ENCODE measurements at regions not wholly inside any gene's neighbourhood (a gene's known extent, or its start where the extent isn't known, plus 50 kb on each side); places are given as distances from the start of the nearest gene placed in this dataset.
"Not testable (repeated sequence)": the region's sequence is repeated elsewhere in the genome, so short reads cannot be mapped to it uniquely, and the experiment has no call there.

DNA sequence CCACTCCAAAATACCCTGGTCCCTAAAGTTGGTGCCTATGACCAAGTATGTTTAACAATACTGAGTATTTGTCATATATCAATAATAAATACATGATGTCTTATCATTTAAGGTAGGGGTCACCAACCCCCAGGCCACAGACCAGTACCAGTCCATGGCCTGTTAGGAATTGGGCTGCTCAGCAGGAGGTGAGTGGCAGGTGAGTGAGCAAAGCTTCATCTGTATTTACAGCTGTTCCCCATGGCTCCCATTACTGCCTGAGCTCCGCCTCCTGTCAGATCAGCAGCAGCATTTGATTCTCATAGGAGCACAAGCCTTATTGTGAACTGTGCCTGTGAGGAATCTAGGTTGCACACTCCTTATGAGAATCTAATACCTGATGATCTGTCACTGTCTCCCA lies 126.2 kb downstream of the HNRNPD start:
- DNase-seq (ENCODE audit: low spot score): no peak

- DNase-seq (ENCODE audit: low spot score): no peak
Observed at GRCh38 chr4:82247171-82247570, 126.6 kb downstream of the HNRNPD start.

DNA sequence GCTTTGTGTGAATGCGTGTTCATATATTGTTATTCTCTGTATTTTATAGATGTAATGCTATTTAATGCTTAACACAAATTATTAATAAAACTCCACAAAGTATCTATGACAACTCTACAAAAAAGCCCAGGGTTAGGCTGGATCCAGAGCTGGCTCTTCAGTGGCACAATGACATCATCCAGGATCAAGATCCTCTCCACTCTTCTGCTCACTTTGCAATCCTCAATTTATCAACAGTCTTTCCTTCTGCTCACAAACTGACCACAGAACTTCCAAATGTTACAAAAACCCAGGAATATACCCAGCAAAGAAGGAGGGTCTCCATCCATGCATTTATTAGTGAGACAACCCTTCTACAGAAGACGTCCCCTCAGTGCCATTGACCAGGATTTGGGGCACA lies 132.3 kb downstream of the HNRNPD start:
- DNase-seq (ENCODE audit: low spot score): no peak

- no peak for DNase-seq (ENCODE audit: low spot score)
Observed at GRCh38 chr4:82240410-82240809, 133.4 kb downstream of the HNRNPD start.

- not testable (repeated sequence) for DNase-seq (ENCODE audit: low spot score)
Observed at GRCh38 chr4:82237142-82237541, 136.6 kb downstream of the HNRNPD start.

DNA sequence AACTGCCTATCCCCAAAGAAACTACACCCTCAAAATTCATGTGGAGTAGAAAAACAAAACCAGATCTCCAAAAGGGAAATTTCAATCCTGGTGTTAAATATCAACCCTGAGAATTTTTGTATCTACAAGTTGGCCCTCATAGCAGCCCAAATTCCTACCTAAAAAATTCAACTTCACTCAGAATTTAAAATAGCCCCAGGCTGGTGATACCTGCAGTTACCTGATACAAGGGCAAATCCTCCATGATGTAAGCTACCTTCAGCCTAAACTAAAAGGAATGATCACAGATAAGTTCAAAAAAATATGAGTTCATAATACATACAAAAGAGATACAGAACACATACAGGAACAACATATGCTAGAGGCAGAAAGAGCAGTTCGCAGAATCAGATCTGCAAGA lies 138.4 kb downstream of the HNRNPD start:
- no peak for DNase-seq (ENCODE audit: low spot score)

- no peak for DNase-seq (ENCODE audit: low spot score)
Observed at GRCh38 chr4:82232891-82233290, 140.9 kb downstream of the HNRNPD start.

DNA sequence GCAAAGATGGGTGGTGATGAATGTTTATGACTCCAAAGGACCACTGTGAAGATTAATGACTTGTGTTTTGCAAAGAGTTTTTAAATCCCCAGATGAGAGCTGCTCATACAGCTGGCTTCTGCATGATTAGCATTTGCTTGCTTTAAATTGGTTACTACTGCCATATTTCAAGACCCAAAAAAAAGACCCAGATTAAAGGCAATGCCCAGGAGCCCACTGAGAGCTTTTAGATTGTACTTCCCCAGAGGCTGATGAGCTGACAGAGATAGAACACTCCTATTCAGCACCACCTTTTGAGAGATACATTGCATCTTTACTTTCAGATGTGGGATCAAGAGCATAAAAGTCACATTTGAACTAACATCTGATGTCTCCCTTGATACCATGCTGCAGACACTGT lies 142.0 kb downstream of the HNRNPD start:
- no peak for DNase-seq (ENCODE audit: low spot score)

- DNase-seq (ENCODE audit: low spot score): no peak
Observed at GRCh38 chr4:82230306-82230705, 143.5 kb downstream of the HNRNPD start.

GRCh38 chr4:82225030-82225429 lies 148.8 kb downstream of the HNRNPD start:
- DNase-seq (ENCODE audit: low spot score): no peak

DNA sequence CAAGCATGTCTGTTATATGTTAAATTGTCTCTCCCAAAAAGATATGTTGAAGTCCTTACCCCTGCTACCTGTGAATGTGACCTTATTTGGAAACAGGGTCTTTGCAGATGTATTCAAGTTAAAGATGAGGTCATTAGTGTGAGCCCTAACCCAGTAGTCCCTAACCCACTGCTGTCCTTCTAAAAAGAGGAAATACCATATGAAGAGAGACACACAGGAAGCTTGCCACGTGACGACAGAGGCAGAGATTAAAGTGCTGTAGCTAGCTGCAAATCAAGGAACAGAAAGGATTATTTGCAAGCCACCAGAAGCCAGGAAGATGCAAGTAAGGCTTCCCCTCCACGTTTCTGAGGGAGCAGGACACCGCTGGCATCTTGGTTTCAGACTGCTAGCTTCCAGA lies 150.1 kb downstream of the HNRNPD start:
- peak; percentile 46 for DNase-seq (ENCODE audit: low spot score)

DNA sequence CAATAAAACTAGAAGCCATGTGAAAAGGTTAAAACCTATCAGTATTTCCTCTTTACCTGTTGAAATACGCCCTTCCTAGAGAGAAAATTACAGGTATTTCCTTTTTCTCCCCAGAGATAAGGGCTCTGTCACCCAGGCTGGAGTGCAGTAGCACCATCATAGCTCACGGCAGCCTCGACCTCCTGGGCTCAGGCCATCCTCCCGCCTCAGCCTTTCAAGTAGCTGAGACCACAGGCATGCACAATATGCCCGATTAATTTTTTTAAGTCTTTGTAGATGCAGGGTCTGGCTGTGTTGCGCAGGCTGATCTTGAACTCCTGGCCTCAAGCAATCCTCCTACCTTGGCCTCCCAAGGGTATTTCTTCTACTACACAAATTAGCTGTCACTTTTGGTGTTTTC lies 154.4 kb downstream of the HNRNPD start:
- DNase-seq (ENCODE audit: low spot score): no peak

- peak; percentile 3 for DNase-seq (ENCODE audit: low spot score)
Observed at GRCh38 chr4:82217986-82218715, 155.6 kb downstream of the HNRNPD start.

DNA sequence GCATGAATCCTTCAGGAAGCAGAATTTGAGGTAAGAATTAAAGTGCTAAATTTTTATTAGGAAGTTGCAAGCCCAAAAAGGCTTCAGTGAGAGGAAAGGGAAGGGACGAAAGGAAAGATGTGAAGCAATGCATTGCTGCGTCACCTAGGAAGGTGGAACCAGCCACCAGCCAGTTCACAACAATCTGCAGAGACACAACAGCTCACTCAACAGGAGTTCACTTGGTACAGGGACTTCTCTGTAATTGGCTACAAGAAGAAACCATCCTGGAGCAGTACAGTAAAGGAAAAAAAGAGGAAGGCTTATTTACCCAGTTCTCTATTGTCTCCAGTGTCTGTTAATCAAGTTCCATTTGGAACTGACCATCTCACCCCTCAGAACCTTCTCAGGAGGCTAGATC lies 157.6 kb downstream of the HNRNPD start:
- DNase-seq (ENCODE audit: low spot score): no peak

GRCh38 chr4:82215800-82216199 lies 158.0 kb downstream of the HNRNPD start:
- DNase-seq (ENCODE audit: low spot score): no peak

GRCh38 chr4:82215039-82215438 lies 158.8 kb downstream of the HNRNPD start:
- DNase-seq (ENCODE audit: low spot score): no peak

DNA sequence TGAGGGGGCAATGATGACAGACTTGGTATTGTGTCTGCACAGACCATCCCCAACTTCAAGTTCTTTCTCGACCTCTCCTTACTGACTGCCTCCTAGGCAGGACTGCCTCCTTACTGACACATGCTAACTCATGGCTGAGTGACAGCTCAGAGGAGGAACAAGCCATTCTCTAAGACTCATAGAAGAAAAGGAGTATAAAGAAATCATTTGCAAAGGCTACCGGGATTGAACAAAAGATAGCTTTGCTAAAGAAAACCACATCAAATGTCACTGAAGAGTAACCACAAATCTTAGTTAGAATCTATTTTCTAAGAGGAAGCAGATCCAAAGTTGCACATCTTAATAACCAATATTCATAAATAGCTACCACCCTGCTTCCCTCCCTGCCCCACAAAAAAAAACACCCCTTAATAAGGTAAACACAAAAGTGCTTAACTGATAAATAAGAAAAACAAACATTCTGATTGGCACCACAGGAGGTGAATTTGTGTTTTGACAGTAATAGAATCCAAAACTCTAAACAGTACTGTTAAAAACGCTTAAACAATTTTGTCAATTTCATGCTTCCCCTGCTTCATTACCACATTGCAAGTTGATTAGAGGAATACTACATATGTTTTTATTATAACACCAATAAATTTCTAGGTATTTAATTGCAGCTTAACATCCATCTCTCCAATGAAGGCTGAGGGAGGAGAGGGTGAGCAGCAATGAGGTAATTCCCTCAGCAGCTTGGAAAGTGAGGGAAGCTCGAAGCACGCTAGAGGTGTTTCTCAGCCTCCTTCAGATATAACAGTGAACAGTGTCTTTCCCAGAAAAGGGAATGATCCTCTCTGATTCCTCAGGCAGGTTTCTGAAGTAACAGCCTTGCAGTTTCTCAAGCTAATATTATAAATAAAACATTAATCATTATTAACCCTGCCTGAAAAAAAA lies 160.0 kb downstream of the HNRNPD start:
- DNase-seq (ENCODE audit: low spot score): peak; percentile 53

DNA sequence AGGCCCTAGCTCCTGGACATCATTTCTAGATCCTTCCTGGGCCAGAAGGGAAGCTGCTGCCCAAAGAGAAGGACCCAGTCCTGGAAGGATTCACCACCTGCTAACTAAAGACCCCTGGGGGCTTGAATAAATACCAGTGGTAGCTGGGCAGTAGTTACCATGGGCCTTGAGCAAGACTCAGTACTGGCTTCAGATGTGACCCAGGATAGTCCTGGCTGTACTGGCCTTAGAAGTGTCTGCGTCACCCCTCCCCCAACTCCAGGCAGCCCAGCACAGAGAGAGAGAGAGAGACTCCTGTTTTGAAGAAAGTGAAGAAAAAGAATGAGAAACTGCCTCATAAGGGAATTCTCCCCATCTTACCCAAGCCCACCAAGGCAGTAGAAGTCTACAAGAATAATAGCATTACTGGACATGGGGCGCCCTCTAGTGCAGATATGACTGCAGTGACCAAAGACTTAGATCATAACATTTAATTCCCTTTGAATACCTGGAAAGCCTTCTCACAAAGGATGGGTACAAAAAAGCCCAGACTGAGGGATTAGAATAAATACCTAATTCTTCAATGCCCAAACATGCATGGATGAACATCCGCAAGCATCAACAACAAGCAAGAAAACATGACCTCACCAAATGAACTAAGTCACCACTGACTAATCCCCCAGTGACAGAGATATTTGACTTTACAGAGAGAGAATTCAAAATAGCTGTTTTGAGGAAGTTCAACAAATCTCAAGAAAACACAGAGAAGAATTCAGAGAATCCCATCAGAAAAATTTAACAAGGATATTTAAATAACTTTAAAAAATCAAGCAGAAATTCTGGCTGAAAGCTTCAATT lies 171.8 kb downstream of the HNRNPD start:
- DNase-seq (ENCODE audit: low spot score): peak; percentile 25

GRCh38 chr4:82201303-82201702 lies 172.5 kb downstream of the HNRNPD start:
- DNase-seq (ENCODE audit: low spot score): no peak

- no peak for DNase-seq (ENCODE audit: low spot score)
Observed at GRCh38 chr4:82200046-82200445, 173.7 kb downstream of the HNRNPD start.

- DNase-seq (ENCODE audit: low spot score): no peak
Observed at GRCh38 chr4:82194329-82194728, 179.5 kb downstream of the HNRNPD start.

DNA sequence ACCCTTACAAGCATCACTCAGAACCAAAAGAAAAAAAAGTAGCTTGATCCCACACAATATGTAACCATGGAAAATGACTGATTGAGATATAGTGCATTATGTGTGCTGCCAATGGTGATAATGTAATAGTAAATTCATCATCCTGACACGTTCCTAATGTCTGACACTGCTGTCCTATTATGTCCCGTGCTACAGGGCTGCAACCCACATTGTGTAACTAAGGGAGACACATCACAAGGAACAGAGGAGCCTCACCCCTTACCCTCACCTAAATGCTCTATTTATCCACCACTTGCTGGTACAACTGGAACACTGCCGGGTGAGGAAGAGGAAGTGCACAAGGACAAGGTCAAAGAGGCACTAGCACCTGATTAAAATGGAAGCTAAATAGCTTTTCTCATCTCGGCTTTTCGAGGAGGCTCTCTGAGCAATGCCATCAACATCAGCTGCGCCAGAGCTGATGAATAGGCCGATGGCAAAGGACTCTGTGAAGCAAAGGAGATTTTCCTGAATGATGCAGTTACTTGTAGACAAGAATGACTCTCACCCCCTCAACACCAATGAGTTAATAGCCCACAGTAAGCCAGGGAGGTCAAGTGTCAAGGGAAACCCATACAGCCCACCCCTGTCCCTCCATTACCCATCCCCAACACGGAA lies 181.6 kb downstream of the HNRNPD start:
- DNase-seq (ENCODE audit: low spot score): no peak

All from CD4-positive, alpha-beta T cell treated with Interleukin-6 at 100 ng/mL for 8 hours (primary cell).